CD4-positive, alpha-beta T cell treated with Interferon gamma for 1 hour (primary cell): ENCODE measurements at regions not wholly inside any gene's neighbourhood (a gene's known extent, or its start where the extent isn't known, plus 50 kb on each side); places are given as distances from the start of the nearest gene placed in this dataset.
"Not testable (repeated sequence)": the region's sequence is repeated elsewhere in the genome, so short reads cannot be mapped to it uniquely, and the experiment has no call there.

Source experiments
- DNase-seq: peaks from one replicate; pipeline ENCODE4 v3.0.0-alpha.2; 2020

- no peak for DNase-seq
Measured at GRCh38 chr1:30132602-30133286, 590.6 kb downstream of the MATN1 start.

GRCh38 chr1:30130566-30130965 lies 592.8 kb downstream of the MATN1 start:
- DNase-seq, result not testable (repeated sequence)

DNA sequence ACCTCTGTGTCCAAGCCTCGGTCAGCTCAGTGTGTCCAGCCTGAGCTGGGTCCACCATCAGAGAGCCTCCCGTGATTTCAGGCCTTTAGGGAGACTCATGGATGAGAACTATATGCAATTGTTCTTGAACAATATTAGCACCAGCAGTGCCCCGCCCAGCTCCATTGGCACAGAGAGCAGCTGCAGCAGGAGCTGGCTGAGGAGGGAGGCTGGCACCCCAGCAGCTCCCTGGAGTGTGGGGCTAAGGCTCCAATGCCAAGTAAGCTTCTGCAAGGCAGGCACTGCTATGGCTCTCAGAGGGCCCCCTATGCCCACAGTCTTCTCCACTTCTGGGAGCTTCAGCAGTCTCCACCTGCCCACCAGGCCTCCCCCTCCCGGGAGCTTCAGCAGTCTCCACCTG lies 593.3 kb downstream of the MATN1 start:
- no peak for DNase-seq

DNA sequence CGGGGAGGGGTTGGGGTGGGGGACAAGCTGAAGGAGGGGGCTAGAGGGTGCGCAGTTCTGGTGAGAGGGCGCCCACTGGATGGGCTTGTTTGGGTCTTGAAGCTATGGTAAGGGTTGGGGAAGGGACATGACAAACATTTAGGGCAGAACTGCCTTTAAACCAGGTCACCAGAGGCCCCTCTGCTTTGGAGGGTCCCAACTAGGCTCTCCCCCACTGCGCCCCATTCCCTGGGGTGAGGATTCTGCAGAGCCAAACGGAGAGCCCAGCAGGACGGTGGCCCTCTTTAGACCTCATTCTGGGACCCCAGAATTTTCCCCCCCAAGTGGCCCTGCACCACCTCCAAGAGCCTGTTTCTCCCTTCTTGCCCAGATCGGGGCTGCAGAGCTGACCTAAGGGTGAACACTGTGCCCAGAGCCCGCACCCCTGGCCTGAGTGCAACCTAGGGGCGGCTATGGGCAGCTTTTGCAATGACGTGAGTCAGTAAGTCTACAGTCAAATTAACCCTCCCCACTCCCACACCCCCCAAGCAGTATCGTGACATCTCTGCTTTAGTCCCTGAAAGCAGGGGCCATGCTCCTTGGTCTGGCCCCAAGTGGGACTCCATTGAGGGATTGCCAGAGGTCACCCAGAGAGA lies 593.8 kb downstream of the MATN1 start:
- no peak for DNase-seq

DNA sequence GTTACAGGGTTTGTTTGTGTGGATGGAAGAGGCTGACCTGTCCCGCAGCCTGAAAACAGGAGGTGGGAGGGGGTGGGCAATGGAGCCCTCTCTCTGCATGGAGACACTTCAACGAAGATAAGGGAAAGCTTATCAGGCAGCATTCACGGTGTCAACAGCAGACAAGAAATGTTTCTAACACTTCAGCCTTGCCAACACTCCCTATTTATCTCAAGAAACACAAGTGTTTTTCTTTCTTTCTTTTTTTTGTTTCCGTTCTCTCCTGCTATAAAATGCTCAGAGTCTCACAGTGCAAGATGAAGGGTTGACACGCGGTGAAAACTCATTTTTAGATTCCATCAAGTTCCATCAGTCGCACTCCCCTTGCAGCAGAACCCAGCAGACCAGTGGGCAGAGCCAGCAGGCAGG lies 594.4 kb downstream of the MATN1 start:
- DNase-seq, result no peak

GRCh38 chr1:30126848-30127247 lies 596.5 kb downstream of the MATN1 start:
- DNase-seq, result no peak

GRCh38 chr1:30125821-30126170 lies 597.6 kb downstream of the MATN1 start:
- no peak for DNase-seq

GRCh38 chr1:30125021-30125820 lies 598.2 kb downstream of the MATN1 start:
- no peak for DNase-seq

GRCh38 chr1:30123896-30124295 lies 599.5 kb downstream of the MATN1 start:
- no peak for DNase-seq

DNA sequence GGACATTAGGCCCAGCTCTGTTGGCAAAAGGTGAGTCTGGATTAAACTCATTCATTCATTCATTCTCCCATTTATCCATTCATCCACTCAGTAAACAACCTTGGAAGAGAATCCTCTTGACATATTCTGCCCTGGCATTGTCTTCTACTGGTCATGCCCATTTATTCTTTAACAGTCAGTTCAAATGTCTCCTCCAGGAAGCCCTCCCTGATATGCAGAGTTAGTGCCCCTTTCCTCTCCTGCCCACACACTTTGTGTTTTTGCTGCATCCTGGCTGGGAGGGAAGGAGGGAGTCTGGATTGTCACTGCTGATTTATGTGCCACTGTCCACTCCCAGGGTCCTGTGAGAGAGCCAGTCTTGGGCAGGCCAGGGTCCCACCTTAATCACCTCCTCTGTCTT lies 600.3 kb downstream of the MATN1 start:
- DNase-seq, result no peak

DNA sequence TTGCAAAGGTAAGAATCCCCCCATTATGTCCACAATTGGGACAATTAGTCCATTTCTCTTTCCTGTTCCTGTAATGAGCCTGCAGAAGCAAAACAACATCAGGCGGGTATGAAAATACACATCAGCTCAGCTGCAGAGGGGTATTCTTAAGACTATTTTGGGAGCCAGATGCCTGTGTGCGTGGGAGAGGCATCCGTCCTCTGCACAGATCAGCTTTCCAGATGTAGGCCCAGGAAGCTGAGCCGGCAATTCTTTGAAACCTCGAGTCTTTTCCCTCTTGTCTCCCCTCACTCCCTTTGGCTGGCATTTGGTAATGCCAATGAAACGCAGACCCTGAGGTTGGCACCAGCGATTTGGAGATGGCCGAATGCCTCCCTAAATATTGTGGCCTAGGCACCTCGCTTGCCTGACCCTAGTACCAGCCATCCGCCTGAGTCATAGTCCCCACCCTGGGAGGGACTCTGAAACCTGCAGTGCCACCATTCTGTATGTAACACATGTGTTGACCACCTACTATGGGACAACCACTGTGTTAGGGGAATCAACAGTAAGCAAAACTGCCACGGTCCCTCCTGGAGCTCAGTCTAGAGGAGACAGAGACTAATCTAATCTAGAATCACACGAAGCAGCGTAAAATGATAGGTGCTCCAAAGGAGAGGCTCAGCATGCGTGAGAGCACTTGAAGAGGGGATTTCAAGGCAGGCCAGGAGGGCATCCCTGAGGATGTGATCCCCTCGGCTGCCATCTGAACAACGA lies 603.0 kb downstream of the MATN1 start:
- DNase-seq, result no peak

DNA sequence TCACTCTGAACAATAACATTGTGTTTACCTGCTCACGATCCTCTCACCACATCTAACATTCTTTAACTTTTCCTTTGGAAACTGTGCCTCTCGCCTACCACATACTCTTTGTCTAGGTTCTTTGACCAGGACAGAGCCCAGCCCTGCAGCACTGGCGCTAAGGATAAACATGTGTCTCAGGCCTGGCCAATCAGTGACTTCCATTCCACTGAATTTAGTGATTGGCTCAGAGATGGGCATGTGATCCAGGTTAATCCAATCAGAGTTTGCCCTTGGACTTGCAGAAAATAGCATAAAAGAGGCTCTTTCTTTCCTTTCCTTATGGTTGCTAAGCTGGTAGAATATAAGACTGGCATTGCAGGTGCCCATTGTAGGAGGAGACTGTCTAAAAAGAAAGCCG lies 605.7 kb downstream of the MATN1 start:
- DNase-seq, result no peak

GRCh38 chr1:30111431-30111830 lies 612.0 kb downstream of the MATN1 start:
- no peak for DNase-seq

- no peak for DNase-seq
Measured at GRCh38 chr1:30110846-30111245, 612.5 kb downstream of the MATN1 start.

- no peak for DNase-seq
Measured at GRCh38 chr1:30109853-30110252, 613.5 kb downstream of the MATN1 start.

GRCh38 chr1:30108186-30108585 lies 615.2 kb downstream of the MATN1 start:
- no peak for DNase-seq

DNA sequence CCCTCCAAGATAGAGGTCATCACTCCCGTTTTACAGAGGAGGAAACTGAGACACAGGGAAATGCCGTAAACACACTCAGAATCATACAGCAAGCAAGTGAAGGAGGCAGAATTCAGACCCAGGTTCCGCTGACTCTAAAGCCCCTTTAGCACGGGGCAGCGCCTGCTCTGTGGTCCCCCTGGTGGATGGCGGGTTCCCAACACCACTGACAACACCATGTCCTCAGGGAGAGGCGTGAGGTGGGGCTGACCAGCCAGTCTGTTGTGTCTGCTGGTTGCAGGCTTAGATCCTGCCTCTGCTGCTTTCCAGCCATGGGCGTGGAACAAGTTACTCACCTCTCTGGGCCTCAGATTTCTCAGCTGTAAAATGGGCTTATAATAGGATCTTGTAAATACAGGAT lies 617.3 kb downstream of the MATN1 start:
- no peak for DNase-seq

DNA sequence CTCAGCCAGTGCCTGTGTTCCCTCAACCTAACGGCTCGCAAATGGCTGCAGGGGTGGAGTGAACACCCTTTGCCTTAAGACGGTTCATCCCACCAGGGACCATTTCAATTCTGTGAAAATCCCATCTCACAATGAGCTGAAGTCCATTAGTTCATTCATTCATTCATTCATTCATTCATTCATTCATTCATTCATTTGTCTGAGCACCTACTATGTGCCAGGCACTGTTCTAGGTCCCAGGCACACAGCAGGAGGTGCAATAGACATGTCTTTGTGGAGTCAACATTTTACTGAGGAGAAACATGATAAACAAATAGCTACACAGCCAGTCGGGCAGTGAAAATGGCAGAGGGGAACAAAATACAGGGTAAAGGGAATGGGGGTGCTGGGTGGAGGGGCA lies 618.8 kb downstream of the MATN1 start:
- no peak for DNase-seq

DNA sequence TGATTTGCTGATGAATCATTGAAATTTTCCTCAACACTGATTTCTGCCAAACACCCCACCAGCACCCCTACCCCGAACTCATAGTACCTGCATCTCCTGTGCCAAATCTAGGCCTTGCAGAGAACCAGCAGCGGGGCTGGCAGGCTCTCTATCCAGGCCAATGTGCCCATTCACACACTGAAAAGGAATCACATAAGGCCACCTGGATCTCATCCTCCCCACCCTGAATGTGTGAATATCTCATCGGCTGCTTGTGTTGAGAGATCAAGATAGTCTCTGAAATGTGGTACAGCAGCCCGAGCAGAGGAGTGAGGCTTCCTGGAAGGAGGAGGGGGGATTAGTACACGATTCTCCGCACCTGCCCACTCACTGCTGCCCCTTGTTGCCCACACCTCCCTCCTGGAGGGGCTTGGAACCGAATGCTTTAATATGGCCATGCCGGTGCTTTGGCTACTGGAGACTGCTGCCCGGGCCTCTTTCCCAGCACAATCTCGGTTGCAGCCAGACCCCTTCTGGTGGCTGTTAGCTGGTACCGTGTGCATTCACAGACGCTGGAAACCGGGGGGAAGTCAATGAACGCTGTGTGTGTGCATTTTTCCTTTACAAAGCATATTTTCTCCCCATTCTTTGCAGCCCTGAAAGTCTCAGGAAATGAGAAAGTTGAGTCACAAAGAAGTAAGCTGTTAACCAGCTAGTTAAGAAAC lies 619.5 kb downstream of the MATN1 start:
- DNase-seq, result no peak

- DNase-seq, result no peak
Measured at GRCh38 chr1:30102605-30103004, 620.8 kb downstream of the MATN1 start.

- no peak for DNase-seq
Measured at GRCh38 chr1:30101487-30102227, 621.7 kb downstream of the MATN1 start.

- no peak for DNase-seq
Measured at GRCh38 chr1:30101016-30101415, 622.4 kb downstream of the MATN1 start.
